ENCODE measurements at regions not wholly inside any gene's neighbourhood (a gene's known extent, or its start where the extent isn't known, plus 50 kb on each side); places are given as distances from the start of the nearest gene placed in this dataset.

DNA sequence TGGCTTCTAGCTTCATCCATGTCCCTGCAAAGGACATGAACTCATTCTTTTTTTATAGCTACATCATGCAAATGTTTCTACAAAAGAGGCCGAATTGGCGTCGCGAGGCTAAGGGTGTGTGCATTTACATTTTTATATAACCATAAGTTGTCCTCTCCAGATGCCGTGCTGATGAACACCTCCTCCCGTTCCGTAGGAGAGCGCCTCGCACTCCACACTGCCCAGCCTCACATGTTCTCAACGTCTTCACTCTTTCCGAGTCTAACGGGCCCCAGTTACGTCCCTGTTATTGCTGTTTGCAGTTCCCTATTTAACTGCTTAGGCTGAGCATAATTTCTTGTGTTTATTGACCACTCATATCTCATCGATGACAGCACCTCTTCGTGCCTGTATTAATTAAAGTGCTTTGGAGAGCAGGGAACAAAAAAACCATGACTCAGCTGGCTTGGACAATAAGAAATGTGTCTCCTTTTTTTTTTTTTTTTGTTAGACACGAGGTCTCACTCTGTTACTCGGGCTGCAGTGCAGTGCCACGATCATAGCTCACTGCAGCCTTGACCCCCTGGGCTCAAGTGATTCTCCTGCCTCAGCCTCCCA lies 113.5 kb upstream of the SDK1 start:
- TF ChIP-seq, protein P1, sequence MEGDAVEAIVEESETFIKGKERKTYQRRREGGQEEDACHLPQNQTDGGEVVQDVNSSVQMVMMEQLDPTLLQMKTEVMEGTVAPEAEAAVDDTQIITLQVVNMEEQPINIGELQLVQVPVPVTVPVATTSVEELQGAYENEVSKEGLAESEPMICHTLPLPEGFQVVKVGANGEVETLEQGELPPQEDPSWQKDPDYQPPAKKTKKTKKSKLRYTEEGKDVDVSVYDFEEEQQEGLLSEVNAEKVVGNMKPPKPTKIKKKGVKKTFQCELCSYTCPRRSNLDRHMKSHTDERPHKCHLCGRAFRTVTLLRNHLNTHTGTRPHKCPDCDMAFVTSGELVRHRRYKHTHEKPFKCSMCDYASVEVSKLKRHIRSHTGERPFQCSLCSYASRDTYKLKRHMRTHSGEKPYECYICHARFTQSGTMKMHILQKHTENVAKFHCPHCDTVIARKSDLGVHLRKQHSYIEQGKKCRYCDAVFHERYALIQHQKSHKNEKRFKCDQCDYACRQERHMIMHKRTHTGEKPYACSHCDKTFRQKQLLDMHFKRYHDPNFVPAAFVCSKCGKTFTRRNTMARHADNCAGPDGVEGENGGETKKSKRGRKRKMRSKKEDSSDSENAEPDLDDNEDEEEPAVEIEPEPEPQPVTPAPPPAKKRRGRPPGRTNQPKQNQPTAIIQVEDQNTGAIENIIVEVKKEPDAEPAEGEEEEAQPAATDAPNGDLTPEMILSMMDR (conservative IDR thresholded peaks at IDR 0.05 in 1 of 2, IDR thresholded peaks at IDR 0.05 in 1 of 2; ENCODE audit: low read depth in 1 of 2, low read length in 2 of 2) = no peak
- TF ChIP-seq EZH2 (IDR thresholded peaks at IDR 0.05; ENCODE audit: low read length, missing control alignments) = no peak

Data from fibroblast of lung (primary cell).